Stimulated activated CD4-positive, alpha-beta T cell treated with anti-CD3 and anti-CD28 coated beads, Interleukin-1b, Interleukin-23, amount 100 ng/mL, for 48 hours (primary cell): ENCODE measurements at regions not wholly inside any gene's neighbourhood (a gene's known extent, or its start where the extent isn't known, plus 50 kb on each side); places are given as distances from the start of the nearest gene placed in this dataset.
"Not testable (repeated sequence)": the region's sequence is repeated elsewhere in the genome, so short reads cannot be mapped to it uniquely, and the experiment has no call there.

Experiments used
- DNase-seq: peaks from one replicate; pipeline ENCODE4 v3.0.0-alpha.2; 2020

GRCh38 chr3:112765531-112765930 lies 81.1 kb downstream of the CD200R1L start:
- no peak for DNase-seq

- no peak for DNase-seq
Observed at GRCh38 chr3:112763258-112763657, 83.4 kb downstream of the CD200R1L start.

GRCh38 chr3:112761062-112761638 lies 85.5 kb downstream of the CD200R1L start:
- DNase-seq = no peak

DNA sequence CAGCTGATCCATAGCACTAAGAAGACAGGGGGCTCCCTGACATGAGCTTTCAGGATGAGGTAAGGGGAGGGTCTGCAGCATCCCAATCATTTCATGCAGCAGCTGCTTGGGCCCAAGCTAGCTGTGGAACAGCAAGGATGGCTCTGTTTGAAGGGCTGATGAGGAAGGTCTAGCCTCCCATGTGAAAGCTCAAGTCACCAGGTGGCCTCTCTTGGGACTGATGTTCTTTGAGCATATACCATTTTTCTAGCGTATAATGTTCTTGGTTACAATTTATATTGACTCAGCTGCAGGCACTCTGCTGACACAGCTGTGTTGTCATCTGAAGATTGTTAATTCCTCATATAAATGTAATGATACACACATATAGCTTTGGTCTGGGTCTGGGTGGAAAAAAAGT lies 87.0 kb downstream of the CD200R1L start:
- DNase-seq = no peak

DNA sequence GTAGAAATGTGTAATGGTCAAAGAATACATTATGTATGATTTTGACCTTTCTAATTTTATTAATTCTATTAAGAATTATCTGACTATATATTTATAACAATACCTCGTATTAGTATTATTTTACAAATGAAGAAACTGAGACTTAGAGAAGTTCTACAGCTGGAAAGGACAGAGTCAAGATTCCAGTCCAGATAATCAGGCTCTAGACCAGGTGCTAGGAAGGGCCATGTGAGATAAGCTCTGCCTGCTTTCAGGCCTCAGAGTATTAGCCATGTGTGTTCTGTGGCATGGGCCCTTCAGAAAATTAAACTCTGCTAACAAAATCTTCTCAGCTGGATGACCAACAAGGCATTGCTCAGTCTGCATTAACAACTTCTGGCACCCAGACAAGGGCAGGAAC lies 87.5 kb downstream of the CD200R1L start:
- no peak for DNase-seq

GRCh38 chr3:112757197-112757596 lies 89.5 kb downstream of the CD200R1L start:
- DNase-seq = no peak

DNA sequence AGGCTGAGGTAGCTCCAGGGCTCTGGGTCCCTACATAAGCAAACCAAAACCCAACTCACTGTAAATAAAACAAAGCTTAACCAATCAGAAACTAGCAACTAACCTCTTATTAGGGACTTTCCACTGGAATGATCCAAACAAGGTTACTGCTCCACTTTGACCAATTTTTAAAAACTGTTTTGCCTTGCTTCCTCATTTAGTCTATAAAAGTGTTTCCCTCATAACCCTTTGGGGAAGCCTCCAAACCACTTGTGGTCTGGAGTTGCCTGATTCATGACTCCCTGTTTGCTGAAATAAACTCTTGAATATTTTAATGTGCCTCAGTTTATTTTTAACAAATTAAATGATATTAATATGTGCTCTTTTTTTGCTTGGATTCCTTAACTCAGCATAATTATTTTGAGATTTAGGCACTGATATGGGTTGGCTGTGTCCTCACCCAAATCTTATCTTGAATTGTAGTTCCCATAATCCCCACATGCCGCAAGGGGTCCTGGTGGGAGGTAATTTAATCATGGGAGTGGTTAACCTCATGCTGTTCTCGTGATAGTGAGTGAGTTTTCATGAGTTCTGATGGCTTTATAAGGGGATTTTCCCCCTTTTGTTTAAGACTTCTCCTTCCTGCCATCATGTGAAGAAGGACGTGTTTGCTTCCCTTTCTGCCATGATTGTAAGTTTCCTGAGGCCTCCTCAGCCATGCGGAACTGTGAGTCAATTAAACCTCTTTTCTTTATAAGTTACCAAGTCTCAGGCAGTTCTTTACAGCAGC lies 90.6 kb downstream of the CD200R1L start:
- DNase-seq = no peak

- DNase-seq = not testable (repeated sequence)
Observed at GRCh38 chr3:112755046-112755445, 91.6 kb downstream of the CD200R1L start.

GRCh38 chr3:112751564-112752512 lies 94.8 kb downstream of the CD200R1L start:
- DNase-seq = no peak

- no peak for DNase-seq
Observed at GRCh38 chr3:112751061-112751460, 95.6 kb downstream of the CD200R1L start.

DNA sequence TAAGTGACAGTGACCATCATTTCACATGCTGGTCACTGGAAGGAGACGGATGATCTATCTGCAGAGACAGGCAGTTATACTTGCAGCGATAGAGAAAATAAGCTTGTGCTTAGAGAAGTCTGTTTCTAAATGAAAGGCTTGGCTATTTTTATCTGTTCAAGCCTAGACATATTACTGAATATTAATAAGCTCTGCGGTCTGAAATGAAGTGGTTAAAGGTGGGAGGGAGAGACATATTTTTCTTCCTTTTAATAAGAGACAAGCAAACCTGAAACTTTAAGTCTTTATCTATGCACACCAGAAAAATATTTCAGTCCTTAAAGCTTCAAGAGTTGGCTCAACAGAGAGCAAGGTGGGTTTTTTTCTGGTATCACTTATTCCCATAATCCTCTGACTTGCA lies 99.0 kb downstream of the CD200R1L start:
- no peak for DNase-seq

GRCh38 chr3:112746675-112747280 lies 99.9 kb downstream of the CD200R1L start:
- DNase-seq = no peak

DNA sequence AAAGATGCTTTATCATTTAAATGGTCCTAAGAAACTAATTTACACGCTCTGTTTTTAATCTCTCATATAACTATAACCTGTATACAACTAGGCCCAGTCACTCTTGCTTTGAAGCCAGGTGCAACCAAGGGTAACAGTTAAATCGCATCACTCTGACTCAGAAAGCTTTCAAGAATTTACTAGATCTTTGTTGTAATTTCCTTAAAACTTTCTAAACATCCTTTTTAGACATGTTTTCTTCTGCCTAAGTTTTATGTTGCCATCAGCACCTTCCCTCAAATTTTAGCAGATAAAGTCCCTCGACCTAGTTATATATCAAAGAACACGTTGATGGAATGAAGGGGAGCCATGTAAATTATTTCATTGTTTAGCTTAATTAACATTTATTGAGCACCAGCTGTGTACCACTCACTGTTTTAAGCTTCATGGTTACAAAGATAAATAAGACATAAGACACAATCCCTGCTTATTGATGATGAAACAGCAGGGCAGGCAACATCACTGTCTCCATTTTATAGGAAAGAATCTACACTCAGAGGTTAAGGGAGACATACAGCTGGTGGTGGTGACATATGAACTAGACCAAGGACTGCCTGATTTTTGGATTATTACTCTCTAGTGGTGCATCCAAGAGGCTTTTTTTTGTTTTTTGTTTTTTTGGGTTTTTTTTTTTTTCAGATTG lies 101.0 kb downstream of the CD200R1L start:
- DNase-seq = no peak

DNA sequence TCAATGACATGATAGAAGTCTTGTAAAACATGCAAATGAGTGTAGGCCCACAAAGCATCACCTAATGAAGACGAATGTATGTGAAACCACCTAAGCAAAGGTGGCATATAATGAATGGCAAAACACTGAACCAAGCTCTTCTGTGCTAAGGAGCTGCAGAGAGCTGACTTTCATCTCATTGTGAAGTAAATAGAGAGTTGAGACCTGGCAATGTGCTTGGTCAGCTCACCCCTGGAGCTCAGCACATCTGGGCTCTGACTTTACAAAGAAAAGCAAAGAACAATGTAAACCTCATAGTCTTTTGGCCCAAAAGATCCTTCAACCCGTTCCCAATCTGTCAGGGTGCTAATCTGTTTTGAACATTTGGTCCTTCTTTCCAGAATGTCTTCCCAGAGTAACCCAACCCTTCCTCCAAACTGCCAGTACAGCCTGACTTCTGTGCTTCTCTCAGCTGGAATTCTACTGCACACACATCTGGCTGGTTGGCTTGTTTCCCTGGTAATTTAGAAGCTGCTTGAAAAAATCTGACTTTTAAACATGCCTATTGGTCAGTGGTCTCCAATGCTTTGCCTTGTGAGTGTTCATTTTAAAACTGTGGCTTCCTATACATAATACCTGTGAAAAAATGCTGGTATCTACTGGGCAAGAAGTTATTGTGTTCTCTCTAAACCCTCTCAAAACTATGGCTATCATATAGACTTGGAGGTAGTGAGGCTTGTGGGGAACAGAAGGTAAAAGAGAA lies 101.7 kb downstream of the CD200R1L start:
- DNase-seq = no peak

GRCh38 chr3:112744106-112744505 lies 102.6 kb downstream of the CD200R1L start:
- no peak for DNase-seq

DNA sequence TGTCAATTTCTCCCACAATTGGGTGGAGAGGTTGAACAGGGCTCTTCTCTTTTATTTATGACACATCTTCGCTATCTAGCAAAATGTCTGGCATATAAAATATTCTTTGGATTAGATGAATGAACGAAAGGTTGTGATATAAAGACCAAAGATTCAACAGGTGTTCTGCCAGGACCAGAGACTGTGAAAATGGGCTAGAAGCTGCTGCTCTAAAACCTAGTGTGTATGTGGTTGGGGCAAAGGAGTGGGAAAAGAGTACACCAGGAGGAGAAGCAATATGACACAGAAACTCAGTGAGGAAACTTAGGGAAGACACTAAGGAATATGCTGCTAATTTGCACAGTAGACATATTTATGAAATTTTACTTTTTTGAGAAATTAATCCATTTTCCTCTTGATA lies 102.0 kb upstream of the CCDC80 start:
- no peak for DNase-seq

DNA sequence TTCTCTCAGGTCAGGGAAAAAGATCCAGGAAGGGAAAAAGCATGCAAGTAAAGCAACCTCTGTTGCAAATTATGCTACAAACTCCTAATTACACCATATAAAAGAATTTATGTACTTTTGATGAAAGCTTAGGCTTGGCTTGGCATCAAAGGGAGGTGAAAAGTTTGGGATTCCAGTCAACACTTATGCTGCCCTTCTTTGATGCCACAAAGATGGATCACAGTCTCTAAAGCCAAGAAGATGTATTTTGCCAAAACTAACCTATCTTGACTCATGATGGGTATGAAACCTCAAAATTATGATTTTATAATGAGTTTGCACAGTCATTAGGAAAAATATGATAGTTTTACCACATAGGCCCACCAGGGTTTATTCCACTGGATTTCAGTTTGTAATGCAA lies 101.0 kb upstream of the CCDC80 start:
- no peak for DNase-seq

DNA sequence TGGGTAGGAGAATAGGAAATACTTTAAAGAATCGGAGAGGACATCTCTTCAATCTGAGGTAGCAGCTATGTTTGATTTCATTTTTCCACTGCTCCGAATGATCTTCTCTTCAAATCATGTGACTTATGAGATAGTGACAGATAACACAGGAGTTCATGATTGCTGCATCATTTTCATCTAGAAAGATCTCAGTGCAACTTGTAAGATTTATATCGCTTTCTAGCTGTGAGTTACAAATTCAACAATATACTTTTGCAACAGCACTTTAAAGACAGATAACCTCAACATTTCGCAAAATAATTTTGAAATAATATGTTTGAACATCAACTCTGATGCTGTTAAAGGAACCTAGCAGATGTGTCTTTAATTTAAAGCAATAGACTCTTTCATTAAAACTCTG lies 99.9 kb upstream of the CCDC80 start:
- DNase-seq = no peak

- no peak for DNase-seq
Observed at GRCh38 chr3:112739252-112739965, 98.5 kb upstream of the CCDC80 start.

DNA sequence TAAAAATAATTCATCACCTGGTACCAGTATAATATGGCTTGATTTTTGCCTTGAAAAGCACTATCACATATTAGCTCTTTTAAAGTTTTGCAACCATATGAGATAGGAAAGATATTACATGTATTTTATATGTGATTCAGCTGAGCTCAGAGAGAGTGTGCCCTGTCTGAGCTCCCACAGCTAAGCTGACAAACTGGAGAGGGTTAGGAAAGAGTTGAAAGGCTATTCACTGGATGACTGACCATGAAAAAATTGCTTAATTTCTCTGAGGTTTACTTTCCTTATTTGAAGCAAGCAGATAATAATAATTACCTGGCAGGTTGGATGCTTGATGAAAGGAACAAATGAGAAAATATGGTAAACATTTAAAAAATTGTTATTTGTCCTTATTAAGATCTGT lies 97.4 kb upstream of the CCDC80 start:
- DNase-seq = no peak
